H1 (cell line): ENCODE measurements at regions not wholly inside any gene's neighbourhood (a gene's known extent, or its start where the extent isn't known, plus 50 kb on each side); places are given as distances from the start of the nearest gene placed in this dataset.

Experiments
- CBX8 ChIP-seq: fragments of 300-800, 300-1000 bp; sonication (generic); IDR thresholded peaks from 2 replicates; pipeline ENCODE4 v1.7.1; 2016; ENCODE audit warnings: low read depth, low read length, borderline replicate concordance
- POLR2AphosphoS5 ChIP-seq: IDR thresholded peaks from 2 replicates; pipeline ENCODE4 v1.6.1; 2011; ENCODE audit warnings: low read depth, low read length

DNA sequence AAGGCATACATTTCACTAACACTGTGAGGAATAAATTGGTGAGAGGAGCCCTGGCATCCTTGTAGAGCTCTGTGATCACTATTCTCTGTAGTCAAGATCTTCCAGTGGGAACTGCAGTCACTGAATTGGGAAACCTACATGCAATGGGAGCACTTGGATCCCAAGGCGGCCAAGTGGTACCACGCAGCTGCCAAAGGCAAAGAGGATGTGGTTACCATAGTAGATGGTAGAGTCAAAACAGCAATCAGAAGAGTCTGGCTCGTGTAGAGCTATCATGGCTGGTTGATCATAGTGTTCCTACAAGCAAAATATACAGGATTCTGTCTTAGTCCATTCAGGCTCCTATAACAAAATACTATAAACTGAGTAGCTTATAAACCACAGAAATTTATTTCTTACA, 849.7 kb downstream of the ROBO2 start (continued):
- no peak for TF ChIP-seq CBX8
- TF ChIP-seq POLR2AphosphoS5: no peak
